ENCODE measurements at regions not wholly inside any gene's neighbourhood (a gene's known extent, or its start where the extent isn't known, plus 50 kb on each side); places are given as distances from the start of the nearest gene placed in this dataset.
"Not testable (repeated sequence)": the region's sequence is repeated elsewhere in the genome, so short reads cannot be mapped to it uniquely, and the experiment has no call there.

DNA sequence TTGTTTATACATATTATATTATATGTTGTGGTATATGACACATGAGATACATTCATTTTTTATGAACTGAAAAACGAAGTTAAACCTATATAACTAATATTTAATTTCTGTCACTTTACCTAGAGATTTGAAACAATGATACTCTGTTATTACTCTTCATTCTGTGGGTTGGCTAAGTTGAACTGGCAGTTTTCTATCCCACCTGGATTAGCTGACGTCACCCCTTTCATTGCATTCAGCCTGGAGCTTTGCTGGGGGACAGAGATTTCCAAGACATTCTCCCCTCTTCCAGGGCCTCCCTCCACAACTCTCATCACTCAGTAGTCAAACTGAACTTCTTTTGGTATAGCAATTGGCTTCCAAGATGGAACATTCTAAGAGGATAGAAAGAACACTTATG, 309.2 kb upstream of the SATB1 start:
- no peak for DNase-seq (ENCODE audit: low spot score)

DNA sequence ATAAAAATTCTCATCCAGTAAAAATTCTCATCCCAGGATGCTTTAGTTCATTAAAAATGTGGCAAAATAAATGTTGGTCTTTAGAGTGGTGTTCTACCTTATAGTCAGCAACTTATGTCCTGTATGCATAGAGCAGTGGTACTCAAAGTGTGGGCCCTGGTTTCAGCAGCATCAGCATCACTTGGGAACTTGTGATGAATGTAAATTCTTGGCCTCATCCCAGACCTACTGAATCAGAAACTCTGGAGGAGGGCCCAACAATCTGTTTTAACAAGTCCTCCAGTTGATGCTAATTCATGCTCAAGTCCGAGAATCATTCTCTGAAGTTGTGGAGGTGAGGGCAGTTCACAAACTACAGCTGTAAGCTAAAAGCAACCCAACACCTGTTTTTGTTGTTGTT, 307.3 kb upstream of the SATB1 start:
- no peak for DNase-seq (ENCODE audit: low spot score)

DNA sequence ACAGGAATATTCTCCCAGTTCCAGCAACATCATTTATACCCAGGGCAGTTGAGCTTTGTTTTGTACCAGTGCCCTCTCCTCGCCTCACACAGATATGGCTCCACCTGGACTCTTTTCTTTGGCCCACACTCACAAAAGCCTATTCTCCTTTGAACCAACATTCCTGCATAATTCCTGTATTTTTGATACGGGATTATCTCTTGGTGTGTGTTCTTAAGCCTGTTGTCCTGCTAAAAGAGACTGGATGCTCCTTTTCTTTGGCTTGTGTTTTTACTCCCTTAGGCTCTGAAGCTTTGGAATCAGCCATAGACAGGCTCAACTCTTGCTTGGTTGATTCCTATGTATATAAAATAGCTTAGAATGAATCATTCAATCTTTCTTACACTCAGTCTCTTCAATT, 305.4 kb upstream of the SATB1 start:
- DNase-seq (ENCODE audit: low spot score), result no peak

DNA sequence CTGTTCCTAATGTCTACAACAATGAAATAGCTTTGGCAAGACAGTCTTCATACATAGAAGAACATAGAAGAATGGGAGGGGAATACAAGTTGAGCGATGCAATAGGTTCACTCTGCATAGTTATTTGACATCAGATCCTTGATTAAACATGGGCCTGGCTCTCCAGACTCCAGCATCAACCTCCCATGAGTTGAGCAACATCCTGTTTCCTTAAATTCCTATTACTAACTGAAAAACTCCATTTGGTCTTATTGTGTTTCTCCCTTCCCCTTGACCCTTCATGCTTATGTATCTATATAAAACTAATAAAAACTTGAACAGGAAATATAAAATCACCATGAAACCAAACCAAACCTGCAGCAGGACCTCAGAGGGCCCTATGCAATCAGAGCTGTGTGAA, 304.5 kb upstream of the SATB1 start:
- DNase-seq (ENCODE audit: low spot score), result no peak

DNA sequence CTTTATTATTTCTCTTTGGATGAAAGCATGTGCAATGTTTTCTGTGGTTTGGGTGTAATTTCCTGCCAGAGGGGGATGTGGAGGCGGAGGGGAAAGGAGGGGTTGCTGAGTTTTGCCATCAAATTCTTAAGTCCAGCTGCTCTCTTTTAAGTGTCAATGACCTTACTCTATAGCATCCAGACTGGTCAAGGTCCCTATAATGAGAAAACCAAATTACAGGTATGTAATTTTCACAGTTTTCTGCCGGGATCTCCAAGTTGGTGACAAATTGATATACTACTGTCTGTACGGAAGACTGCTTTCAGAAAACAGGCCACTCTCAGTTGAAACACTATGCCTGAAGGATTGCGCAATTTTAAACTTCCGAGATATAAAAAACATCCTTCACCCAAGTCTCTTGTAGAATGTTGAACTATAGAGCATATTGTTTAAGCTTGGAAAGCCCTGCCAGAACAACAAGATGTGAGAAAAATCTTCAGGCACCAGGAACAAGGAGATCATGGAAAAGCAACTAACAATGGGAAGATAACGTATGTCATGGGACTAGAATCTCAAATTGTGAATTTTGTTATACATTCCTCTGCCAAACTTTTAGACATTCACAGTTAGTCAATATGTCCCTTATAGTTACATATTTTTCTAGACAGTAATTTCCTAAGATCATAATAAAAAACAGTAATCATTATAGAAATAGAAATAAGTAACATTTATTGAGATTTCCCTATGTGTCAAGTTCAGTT, 300.7 kb upstream of the SATB1 start:
- no peak for DNase-seq (ENCODE audit: low spot score)

DNA sequence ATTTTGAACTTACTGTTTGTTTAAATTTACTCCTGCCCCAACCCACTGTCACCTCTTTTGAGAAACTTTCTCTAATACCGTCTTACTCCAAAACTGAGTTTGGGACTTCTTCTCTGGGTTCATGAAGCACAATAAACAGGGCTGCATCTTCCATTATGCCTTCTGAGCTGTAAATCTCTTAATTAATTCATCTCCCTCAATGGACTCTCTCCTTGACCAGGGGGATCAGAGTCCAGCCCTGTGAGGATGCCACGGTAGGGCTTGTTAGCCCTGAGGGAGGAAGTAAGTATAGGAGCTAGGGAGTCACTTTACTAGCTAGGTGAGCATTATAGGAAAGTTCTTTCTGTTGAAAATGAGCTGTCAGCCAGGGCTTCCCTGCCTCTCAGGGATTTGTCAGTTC, 299.3 kb upstream of the SATB1 start:
- no peak for DNase-seq (ENCODE audit: low spot score)

DNA sequence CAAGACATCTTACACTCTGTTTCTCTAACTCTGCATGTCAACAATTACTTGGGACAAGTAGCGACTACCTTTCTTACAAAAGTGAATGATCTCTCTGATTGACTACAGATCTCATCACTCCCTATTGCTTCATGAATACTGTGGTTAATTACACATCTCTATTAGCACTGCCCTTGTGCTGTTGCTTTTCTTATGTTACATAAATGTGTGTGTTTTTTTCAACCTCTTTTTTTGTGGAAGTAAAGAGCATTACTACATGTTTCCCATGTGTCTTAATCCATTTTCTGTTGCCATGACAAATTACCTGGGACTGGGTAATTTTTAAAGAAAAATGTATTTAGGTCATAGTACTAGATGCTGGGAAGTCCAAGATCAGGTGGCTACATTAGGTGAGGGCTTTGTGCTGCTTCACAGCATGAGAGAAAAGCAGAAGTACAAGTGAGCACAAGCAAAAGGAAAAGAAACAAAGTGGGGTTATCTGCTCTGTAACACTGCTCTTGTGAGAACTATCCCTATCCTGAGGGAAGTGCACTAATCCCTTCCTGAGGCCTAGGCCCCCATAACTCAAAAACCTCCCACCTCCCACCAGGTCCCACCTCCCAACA, 298.2 kb upstream of the SATB1 start:
- no peak for DNase-seq (ENCODE audit: low spot score)

DNA sequence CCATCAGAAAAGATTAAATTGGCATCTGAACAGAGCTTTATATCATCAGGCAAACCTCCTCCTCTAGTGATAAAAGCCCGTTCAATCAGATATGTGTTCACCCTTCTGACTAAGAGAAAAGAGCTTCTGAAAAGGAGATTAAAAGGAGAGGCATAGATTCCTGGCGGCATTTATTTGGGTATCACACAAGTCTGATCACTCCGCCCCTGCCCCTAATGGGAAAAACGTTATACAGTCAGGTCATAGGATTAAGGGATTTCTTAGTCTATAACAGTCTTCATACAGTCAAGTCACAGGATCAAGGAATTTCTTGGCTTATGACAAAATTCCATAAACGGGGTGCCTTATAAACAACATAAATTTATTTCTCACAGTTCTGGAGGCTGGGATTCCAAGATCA, 295.4 kb upstream of the SATB1 start:
- DNase-seq (ENCODE audit: low spot score), result no peak

DNA sequence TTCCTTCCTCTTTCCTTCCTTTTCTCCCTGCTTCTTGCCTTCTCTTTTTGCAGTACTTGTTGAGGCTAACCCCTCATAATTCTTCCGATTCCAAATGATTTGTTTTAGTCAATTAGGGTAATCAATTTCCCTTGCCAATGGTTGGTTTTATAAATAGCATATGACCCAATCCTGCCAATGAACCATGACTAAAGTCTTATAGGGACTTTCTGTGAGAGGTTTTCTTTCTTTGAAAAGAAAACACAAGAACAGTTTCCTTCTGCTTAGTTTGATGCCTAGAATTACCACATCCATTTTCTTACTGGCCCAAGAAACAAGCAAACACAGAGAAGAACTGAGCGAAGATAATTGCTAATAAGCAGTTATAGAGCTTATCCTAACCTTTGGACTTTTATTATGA, 292.5 kb upstream of the SATB1 start:
- DNase-seq (ENCODE audit: low spot score), result no peak

DNA sequence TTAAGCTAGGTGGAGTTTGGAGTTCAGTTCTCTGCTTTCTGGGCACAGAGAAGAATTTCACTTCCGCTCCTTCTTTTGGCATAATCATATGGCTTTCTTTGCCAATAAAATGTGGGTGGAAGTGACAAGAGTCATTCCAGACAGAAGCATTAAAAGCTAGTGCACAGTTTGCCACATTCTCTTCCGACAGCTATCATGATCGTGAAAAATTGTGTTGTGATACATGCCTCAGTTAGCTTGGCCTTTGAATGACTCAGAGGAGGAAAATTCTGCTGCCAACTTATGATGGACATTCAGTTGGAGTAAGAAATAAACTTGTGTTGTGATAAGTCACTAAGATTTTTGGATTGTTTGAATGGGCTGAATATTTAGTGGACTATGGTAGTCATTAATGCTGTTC, 291.7 kb upstream of the SATB1 start:
- no peak for DNase-seq (ENCODE audit: low spot score)

DNA sequence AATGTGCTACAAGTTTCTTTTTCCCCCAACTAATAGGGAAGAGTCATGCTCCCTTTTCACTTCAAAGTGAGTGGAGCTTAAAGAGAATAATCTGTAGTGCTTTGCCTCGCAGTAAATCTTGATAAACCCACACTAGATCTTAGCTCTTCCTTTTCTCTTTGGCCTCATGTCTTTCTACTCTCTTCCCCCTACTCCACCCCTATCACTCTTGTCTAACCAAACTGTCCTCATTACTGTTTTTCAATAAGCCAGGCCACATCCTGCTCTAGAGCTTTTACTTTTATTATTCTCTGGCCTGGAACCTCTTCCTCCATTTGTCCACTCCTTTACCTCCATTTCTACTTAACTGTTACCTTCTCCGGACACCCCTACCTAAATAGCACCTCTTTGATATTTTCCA, 291.0 kb upstream of the SATB1 start:
- DNase-seq (ENCODE audit: low spot score), result no peak

DNA sequence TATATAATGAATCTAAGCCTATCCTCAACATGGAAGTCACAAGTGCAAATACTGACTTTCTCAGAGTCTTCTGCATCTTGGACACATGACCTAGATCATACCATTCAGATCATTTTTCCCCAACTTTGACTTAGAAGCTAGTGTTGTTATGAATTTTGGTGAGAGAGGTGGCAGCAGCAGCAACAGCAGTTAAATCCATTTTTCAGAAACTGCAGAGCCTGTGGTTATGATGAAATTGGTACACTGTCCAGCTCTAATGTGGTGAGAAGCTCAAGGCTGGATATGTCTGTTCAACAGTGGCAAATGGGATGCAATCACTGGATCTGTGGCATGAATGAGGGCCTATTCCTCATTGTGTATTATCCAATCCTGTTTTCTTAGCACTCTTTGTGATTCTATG, 290.1 kb upstream of the SATB1 start:
- DNase-seq (ENCODE audit: low spot score), result no peak

DNA sequence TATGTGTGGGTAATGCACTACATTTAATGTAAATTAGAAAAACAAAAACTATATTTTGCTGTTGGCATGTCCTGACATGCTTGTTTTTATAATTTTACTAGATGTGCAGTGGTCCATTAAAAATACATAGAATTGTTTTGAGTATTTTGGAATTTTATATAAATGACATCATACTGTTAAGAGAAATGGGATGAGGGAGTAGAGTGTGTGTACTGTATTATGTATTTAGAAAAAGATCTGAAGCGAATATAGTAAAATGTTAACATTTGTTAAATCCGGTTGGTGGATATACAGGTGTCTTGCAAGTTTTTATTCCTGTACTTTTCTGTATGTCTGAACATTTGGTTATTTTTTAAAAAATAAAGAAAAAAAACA, 288.4 kb upstream of the SATB1 start:
- no peak for DNase-seq (ENCODE audit: low spot score)

DNA sequence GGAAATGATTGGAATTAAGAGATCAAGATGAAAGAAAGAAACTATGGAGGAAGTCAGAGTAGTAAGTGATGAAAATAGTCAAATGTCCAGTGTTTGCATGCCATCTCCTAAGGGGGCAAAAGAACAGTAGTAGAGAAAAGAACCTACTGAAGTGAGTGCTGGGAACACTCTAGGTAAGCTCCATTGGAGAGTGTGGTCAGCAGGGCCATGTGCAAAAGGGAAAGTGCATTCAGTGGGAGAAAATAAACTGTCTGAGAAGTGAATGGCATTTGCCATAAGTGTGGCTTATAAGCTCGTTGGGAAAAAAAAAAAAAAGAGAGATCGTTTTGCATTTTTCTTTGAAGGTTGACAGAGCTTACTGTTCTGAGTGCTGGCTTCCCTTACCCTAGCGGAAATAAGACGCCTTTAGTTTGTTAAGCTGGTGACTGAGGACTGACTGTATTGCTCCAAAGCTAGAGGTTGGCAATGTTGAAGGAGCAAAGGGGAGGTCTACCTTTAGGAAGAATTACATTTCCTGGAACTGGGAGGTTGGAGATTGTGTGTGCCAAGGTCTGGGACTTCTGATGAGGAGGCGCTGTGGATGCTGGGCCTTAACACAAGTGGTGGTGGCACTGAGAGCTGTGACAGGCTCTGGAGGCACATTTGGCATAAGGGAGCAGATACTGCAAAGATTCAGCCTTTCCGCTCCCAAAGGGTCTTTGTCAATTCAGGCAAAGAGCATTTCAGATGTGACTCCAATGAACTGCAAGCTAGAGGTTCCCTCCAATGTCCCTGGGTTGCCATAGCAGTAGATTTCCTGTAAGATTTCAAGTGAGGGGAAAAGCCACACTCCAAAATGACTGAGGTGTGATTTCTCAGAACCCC, 287.8 kb upstream of the SATB1 start:
- DNase-seq (ENCODE audit: low spot score), result no peak

DNA sequence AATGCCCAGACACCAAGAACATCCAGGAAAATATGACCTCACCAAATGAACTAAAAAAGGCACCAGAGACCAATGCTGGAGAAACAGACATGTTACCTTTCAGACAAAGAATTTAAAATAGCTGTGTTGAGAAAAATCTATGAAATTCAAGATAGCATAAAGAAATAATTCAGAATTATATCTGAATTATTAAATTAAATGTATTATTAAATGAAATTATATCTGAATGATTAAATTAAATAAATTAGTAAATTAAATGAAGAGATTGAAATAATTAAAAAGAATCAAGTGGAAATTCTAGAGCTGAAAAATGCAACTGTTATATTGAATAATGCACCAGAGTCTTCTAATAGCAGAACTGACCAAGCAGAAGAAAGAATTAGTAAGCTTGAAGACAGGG, 279.2 kb upstream of the SATB1 start:
- DNase-seq (ENCODE audit: low spot score), result no peak

DNA sequence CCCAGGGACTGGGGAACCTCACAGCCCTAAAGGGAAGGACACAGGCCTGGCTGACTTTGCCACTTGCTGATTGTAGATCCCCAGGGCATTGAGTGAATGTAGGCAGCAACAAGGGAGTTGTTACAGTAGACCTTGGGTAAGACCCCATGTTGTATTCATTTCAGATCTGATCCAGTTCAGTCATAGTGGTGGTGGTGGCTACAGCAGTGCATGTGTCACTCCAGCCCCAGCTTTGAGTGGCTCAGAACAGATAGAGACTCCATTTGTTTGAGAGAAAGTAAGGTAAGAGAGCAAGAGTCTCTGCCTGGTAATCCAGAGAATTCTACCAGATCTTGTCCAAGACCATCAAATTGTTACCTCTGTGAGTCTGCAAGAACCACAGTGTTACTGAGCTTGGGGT, 278.7 kb upstream of the SATB1 start:
- DNase-seq (ENCODE audit: low spot score), result no peak

DNA sequence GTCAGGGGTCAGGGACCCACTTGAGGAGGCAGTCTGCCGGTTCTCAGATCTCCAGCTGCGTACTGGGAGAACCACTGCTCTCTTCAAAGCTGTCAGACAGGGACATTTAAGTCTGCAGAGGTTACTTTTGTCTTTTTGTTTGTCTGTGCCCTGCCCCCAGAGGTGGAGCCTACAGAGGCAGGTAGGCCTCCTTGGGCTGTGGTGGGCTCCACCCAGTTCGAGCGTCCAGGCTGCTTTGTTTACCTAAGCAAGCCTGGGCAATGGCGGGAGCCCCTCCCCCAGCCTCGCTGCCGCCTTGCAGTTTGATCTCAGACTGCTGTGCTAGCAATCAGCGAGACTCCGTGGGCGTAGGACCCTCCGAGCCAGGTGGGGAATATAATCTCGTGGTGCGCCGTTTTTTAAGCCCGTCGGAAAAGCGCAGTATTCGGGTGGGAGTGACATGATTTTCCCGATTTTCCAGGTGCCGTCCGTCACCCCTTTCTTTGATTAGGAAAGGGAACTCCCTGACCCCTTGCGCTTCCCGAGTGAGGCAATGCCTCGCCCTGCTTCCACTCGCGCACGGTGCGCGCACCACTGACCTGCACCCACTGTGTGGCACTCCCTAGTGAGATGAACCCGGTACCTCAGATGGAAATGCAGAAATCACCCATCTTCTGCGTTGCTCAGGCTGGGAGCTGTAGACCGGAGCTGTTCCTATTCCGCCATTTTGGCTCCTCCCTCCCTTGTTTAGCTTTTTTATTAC, 268.6 kb upstream of the SATB1 start:
- not testable (repeated sequence) for DNase-seq (ENCODE audit: low spot score)

DNA sequence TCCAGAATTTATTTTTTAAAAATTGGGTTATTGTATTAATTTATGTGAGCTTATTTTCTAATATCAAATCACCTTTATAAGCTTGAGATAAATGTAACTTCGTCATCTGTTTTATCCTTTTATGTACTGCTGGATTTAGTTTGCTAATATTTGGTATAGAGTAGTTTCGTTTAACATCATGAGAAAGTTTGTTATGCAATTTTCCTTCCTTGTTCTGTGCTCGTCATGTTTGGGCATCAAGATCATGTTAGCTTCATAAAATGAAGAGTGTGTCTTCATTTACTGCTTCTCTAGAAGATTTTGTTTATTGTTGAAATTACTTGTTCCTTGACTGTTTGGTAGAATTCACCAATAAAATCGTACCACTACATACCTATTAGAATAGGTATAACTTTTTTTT, 262.1 kb upstream of the SATB1 start:
- DNase-seq (ENCODE audit: low spot score), result no peak

DNA sequence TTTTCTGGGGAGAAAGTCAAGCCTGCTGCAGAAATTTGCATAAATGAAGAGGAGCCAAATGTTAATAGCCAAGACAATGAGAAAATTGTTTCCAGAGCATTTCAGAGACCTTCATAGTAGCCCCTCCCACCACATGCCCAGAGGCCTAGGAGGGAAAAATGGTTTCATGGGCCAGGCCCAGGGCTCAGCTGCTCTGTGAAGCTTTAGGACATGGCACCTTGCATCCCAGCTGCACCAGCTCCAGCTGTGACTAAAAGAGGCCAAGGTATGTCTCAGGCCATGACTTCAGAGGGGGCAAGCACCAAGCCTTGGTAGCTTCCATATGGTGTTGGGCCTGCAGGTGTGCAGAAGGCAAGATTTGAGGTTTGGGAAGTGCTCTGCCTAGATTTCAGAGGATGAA, 258.8 kb upstream of the SATB1 start:
- DNase-seq (ENCODE audit: low spot score), result no peak

DNA sequence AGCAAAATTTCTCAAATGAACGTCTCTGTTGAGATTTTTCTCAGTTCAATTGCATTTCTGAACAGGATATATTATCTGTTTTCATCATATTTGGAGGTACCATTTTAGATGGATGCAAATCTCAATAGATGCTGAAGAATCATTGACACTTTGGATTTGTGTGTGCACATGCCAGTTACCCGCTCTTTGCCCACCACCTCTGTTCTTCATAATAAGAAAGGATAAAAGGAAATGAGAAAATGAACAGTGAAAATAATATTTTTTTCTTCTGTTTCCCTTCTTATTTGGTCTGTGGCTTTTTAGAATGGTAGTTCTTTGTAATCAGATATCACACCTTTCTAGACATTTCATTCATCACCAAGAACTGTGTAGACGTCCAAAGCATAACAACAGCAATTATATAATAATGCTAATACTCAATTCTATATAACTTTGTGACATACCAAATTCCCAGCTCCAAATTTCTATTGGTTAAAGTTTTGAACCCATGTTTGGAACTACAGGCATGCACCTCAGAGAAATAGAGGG, 256.7 kb upstream of the SATB1 start:
- DNase-seq (ENCODE audit: low spot score), result no peak

DNA sequence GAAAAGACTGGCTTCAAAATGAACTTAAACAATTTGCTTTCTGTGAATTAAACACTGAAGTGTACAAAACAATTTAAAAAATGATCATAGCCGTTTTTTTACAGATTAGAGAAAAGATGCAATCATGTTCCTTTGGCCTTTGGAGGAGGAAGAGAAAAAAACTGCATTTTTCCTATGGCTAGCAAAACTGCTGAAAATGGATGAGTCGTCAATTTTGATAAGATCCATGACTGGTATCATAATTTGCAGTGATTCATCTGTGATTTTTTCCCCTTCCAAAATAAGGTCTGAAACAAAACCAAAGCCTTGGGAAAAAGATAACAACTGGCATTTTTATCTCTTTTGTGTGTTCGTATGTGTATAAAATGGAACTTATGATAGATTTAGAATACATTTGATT, 255.6 kb upstream of the SATB1 start:
- DNase-seq (ENCODE audit: low spot score), result no peak

DNA sequence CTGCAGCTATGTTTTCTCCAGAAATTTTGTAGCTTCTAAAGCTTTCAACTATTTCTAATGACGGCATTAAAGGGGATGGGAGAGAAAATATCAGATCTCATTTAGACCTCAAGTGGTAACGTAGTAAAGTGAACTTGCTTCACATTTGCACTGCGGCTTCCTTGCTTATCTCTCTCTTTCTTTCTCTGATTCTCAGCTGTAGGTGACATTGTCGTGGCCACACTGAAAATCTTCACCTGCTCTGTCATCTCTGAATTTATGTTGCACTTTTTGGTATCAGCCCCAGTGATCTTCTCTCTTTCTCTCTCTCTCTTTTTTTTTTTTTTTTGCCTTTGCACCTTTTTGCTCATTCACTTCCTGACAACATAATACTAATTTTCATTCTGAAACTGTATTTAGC, 254.1 kb upstream of the SATB1 start:
- DNase-seq (ENCODE audit: low spot score), result no peak
